ENCODE measurements at regions not wholly inside any gene's neighbourhood (a gene's known extent, or its start where the extent isn't known, plus 50 kb on each side); places are given as distances from the start of the nearest gene placed in this dataset.

GRCh38 chr22:22168941-22169867 is 75.4 kb upstream of the VPREB1 start:
- DNase-seq (ENCODE audit: low read depth, low spot score) (no peak), FAIRE-seq (no peak)
- POLR2A ChIA-PET = no interaction called here
- Histone ChIP-seq H3K4me3 (replicated peaks in 1 of 3; ENCODE audit: insufficient read depth in 1 of 3, low read depth in 1 of 3, low read length in 3 of 3) (no peak overlapping the region), H3K36me3 (ENCODE audit: control insufficient read depth in 2 of 2, extremely low read depth in 1 of 2, insufficient read depth in 2 of 2, low read length in 2 of 2) (no peaks in the 10 kb centered on the region), H2AFZ (ENCODE audit: low read depth, low read length) (no peak overlapping the region), H3K9ac (replicated peaks; ENCODE audit: extremely low read depth, insufficient read depth, low read length) (no peak overlapping the region), H3K27me3 (ENCODE audit: control insufficient read depth in 2 of 2, insufficient read depth in 2 of 2, low read length in 2 of 2) (peaks cover 9 to 12% of the 10 kb centered on the region in 2 experiments), H4K20me1 (replicated peaks; ENCODE audit: control insufficient read depth, extremely low read depth, insufficient read depth, low read length) (no peaks in the 10 kb centered on the region), H3K9me1 (replicated peaks; ENCODE audit: control insufficient read depth, extremely low read depth, insufficient read depth, low read length) (no peaks in the 10 kb centered on the region), H3K4me2 (ENCODE audit: insufficient read depth, low read length) (no peak overlapping the region), H3K79me2 (ENCODE audit: control insufficient read depth, insufficient read depth, low read length) (no peaks in the 10 kb centered on the region), H3K9me3 (replicated peaks; ENCODE audit: control insufficient read depth, insufficient read depth, low read length) (no peaks in the 10 kb centered on the region), H3K27ac (ENCODE audit: insufficient read depth, low read depth, low read length) (no peak overlapping the region), H3K4me1 (ENCODE audit: control insufficient read depth, extremely low read depth, insufficient read depth, low read length) (no peaks in the 10 kb centered on the region)
- CTCF ChIA-PET = interaction anchor here (1.1 to 2.9 kb wide), 2 partner anchors 12 to 33 kb away, joined by 4 to 15 read pairs; no protein-coding TSS in a partner anchor
- dilution Hi-C loops (cut with MboI; ENCODE audit: extremely low pct_ligation_motif_present, low sequenced_read_pairs) (no loop called here), intact Hi-C loops (cut with micrococcal nuclease) (no loop called here)
- TF ChIP-seq MYC (IDR thresholded peaks at IDR 0.05; ENCODE audit: low read depth, low read length) (no peak), CTCF (IDR thresholded peaks at IDR 0.05; ENCODE audit: extremely low read depth in 1 of 2, insufficient read depth in 1 of 2, low read depth in 1 of 2, low read length in 2 of 2) (no peak), EZH2 (IDR thresholded peaks at IDR 0.05; ENCODE audit: borderline replicate concordance, low read depth, low read length, severe bottlenecking) (no peak)
- BruUV-seq (replicated peaks) = no TSS peak

Measured in endothelial cell of umbilical vein (primary cell).